ENCODE measurements at regions not wholly inside any gene's neighbourhood (a gene's known extent, or its start where the extent isn't known, plus 50 kb on each side); places are given as distances from the start of the nearest gene placed in this dataset.

GRCh38 chr12:98208816-98209215 lies 306.6 kb upstream of the TMPO start:
- TF ChIP-seq CTCF (IDR thresholded peaks at IDR 0.05 in 8 of 11, conservative IDR thresholded peaks at IDR 0.05 in 3 of 11) = no peak
- TF ChIP-seq POLR2A (IDR thresholded peaks at IDR 0.05) = no peak

Measured in spleen (tissue), 7 donors.